K562 (cell line): ENCODE measurements at regions not wholly inside any gene's neighbourhood (a gene's known extent, or its start where the extent isn't known, plus 50 kb on each side); places are given as distances from the start of the nearest gene placed in this dataset.
A peak's percentile ranks its signal among the peaks of the same experiment; 100 is the strongest.

ENCODE experiments used
- ATAC-seq: fragments of 200-7000 bp; cut with Tn5 transposase; 3 replicates; pipeline ENCODE4 v1.9.1; 2020; ENCODE audit warnings: moderate library complexity
- BruUV-seq: library from RNA; stranded (reverse); fragments of 400-500 nt; replicated peaks from 2 replicates; lab custom pipeline; 2021; lab: Mats Ljungman, UMichigan
- CTCF ChIA-PET: fragments of 300-600 bp; formaldehyde crosslinking; extraction: SDS; loops from one replicate; lab custom pipeline; 2021; ENCODE audit warnings: low intra/inter-chr PET ratio; lab: Yijun Ruan, JAX
- POLR2A ChIA-PET: fragments of 300-600, 350-650 bp; sonication (Branson Sonifier 250); formaldehyde crosslinking; extraction: SDS; loops from one replicate; lab custom pipeline; 2021; ENCODE audit warnings: antibody characterized with exemption, inconsistent platforms; lab: Yijun Ruan, JAX
- DNase-seq, 4 experiments: peaks; one replicate each; pipeline versions ENCODE4 v3.0.0 to v3.0.0-alpha.2; 2011 to 2018; ENCODE audit warnings: low spot score in 3 of 4, mixed read lengths in 3 of 4; ENCODE audit errors: extremely low read depth in 1 of 4
- FAIRE-seq: peaks from 2 replicates; lab custom pipeline; 2011; peaks lifted over from hg19 to GRCh38; lab: Jason Lieb, UNC
- H2AFZ ChIP-seq: 2 replicates; pipeline ENCODE4 v1.6.0; 2011; ENCODE audit warnings: low read depth, low read length, control low read depth, inconsistent platforms
- H3K27ac ChIP-seq: fragments of 200-600 bp; 3 replicates; pipeline ENCODE4 v1.8.0; 2011; ENCODE audit warnings: low read depth, mild to moderate bottlenecking, control low read depth, inconsistent platforms, low read length, moderate library complexity, mixed read lengths; ENCODE audit errors: extremely low read depth
- H3K27me3 ChIP-seq, 2 experiments: fragments of 300-600 bp in 1 of 2; 2 replicates in 1 of 2; 3 replicates in 1 of 2; pipeline versions ENCODE4 v1.6.0 to v1.8.0; 2011; ENCODE audit warnings: inconsistent platforms in 2 of 2, low read length in 2 of 2, mild to moderate bottlenecking in 1 of 2, mixed read lengths in 1 of 2, moderate library complexity in 1 of 2; ENCODE audit not compliant: control insufficient read depth in 2 of 2, insufficient read depth in 2 of 2
- H3K36me3 ChIP-seq: fragments of 300-600 bp; 3 replicates; pipeline ENCODE4 v1.8.0; 2011; ENCODE audit warnings: mild to moderate bottlenecking, low read length, inconsistent platforms; ENCODE audit not compliant: control insufficient read depth, insufficient read depth
- H3K4me1 ChIP-seq, 2 experiments: fragments of 200-600 bp in 1 of 2; replicated peaks in 1 of 2; 2 replicates in 1 of 2; 3 replicates in 1 of 2; pipeline versions ENCODE4 v1.5.1 to v1.8.0; 2011; ENCODE audit warnings: inconsistent platforms in 2 of 2, low read length in 2 of 2, mild to moderate bottlenecking in 1 of 2, mixed read lengths in 1 of 2, moderate library complexity in 1 of 2; ENCODE audit not compliant: control insufficient read depth in 2 of 2, insufficient read depth in 2 of 2
- H3K4me2 ChIP-seq: 2 replicates; pipeline ENCODE4 v1.6.1; 2011; ENCODE audit warnings: low read length, control low read depth, inconsistent platforms, mixed read lengths; ENCODE audit not compliant: insufficient read depth
- H3K4me3 ChIP-seq: fragments of 200-600 bp; sonication (generic), shearing (Covaris generic); 2 replicates; pipeline ENCODE4 v1.5.1; 2016; ENCODE audit warnings: control low read depth, inconsistent platforms
- H3K79me2 ChIP-seq: fragments of 200-600 bp; 3 replicates; pipeline ENCODE4 v1.8.0; 2011; ENCODE audit warnings: low read length, inconsistent platforms; ENCODE audit not compliant: control insufficient read depth, insufficient read depth
- H3K9ac ChIP-seq, 2 experiments: 2 replicates each; pipeline versions ENCODE4 v1.6.0 to v1.6.1; 2011; ENCODE audit warnings: low read depth in 2 of 2, low read length in 2 of 2, control low read depth in 1 of 2, inconsistent platforms in 1 of 2, mild to moderate bottlenecking in 1 of 2, mixed read lengths in 1 of 2; ENCODE audit not compliant: insufficient read depth in 1 of 2
- H3K9me1 ChIP-seq: one replicate; pipeline ENCODE4 v1.6.0; 2011; ENCODE audit warnings: inconsistent platforms, mild to moderate bottlenecking, low read length, moderate library complexity; ENCODE audit not compliant: control insufficient read depth, insufficient read depth
- H3K9me3 ChIP-seq: replicated peaks from 2 replicates; pipeline ENCODE4 v1.5.1; 2011; ENCODE audit warnings: low read depth, low read length, inconsistent platforms; ENCODE audit not compliant: control insufficient read depth, insufficient read depth
- H4K20me1 ChIP-seq: replicated peaks from 2 replicates; pipeline ENCODE4 v1.6.1; 2011; ENCODE audit warnings: low read length, inconsistent platforms, mixed read lengths; ENCODE audit not compliant: control insufficient read depth, insufficient read depth
- BRCA1 ChIP-seq, 2 experiments: fragments of 450-650 bp in 1 of 2; sonication (generic) in 1 of 2; formaldehyde crosslinking in 1 of 2; IDR thresholded peaks; 2 replicates each; pipeline versions ENCODE4 v1.5.0 to v1.6.1; 2017 to 2020; ENCODE audit warnings: mild to moderate bottlenecking in 1 of 2, missing genetic modification reagents in 1 of 2
- BRD9 ChIP-seq: fragments of 450-650 bp; IDR thresholded peaks from 2 replicates; pipeline ENCODE4 v1.6.1; 2018; ENCODE audit warnings: low read depth; ENCODE audit not compliant: partially characterized antibody
- CEBPB ChIP-seq: fragments of 450-650 bp; IDR thresholded peaks from 2 replicates; pipeline ENCODE4 v1.6.1; 2016; ENCODE audit warnings: missing genetic modification characterization, missing compliant biosample characterization
- E4F1 ChIP-seq: fragments of 250-450 bp; sonication (Bioruptor Pico); IDR thresholded peaks from 2 replicates; pipeline ENCODE4 v1.5.0; 2021; ENCODE audit warnings: mild to moderate bottlenecking, borderline replicate concordance
- ELF1 ChIP-seq: fragments of 200-800 bp; sonication (Bioruptor generic); IDR thresholded peaks from 2 replicates; pipeline ENCODE4 v1.6.1; 2016; ENCODE audit warnings: missing genetic modification characterization, missing compliant biosample characterization
- FUS ChIP-seq: fragments of 200-400 bp; formaldehyde crosslinking; optimal IDR thresholded peaks from 2 replicates; pipeline ENCODE3; 2017; ENCODE audit warnings: low read depth, low read length
- ILF3 ChIP-seq: fragments of 450-650 bp; IDR thresholded peaks from 2 replicates; pipeline ENCODE4 v1.6.1; 2018; ENCODE audit warnings: antibody characterized with exemption, mild to moderate bottlenecking, moderate library complexity, borderline replicate concordance
- KLF13 ChIP-seq: fragments of 450-650 bp; IDR thresholded peaks from 2 replicates; pipeline ENCODE4 v1.6.1; 2016; ENCODE audit warnings: missing genetic modification characterization, low read depth, mild to moderate bottlenecking, missing compliant biosample characterization, moderate library complexity, borderline replicate concordance
- MXI1 ChIP-seq: IDR thresholded peaks from 2 replicates; pipeline ENCODE4 v1.6.1; 2011; ENCODE audit warnings: low read depth, mild to moderate bottlenecking, improper control_type of control experiment, low read length
- TAF9B ChIP-seq: fragments of 450-650 bp; IDR thresholded peaks from 2 replicates; pipeline ENCODE4 v1.6.1; 2018; ENCODE audit warnings: mild to moderate bottlenecking; ENCODE audit not compliant: partially characterized antibody
- THAP12 ChIP-seq: fragments of 250-450 bp; sonication (Bioruptor Pico); IDR thresholded peaks from 2 replicates; pipeline ENCODE4 v1.9.0; 2021; ENCODE audit warnings: mild to moderate bottlenecking, inconsistent platforms
- XRCC5 ChIP-seq: fragments of 200-400 bp; formaldehyde crosslinking; IDR thresholded peaks from 2 replicates; pipeline ENCODE4 v1.6.1; 2017; ENCODE audit warnings: low read depth, mild to moderate bottlenecking, low read length
- ZNF239 ChIP-seq: fragments of 250-450 bp; sonication (Bioruptor Pico); IDR thresholded peaks from 2 replicates; pipeline ENCODE4 v1.4.0; 2020; ENCODE audit warnings: mild to moderate bottlenecking
- ZNF41 ChIP-seq: fragments of 250-450 bp; sonication (Bioruptor Pico); conservative IDR thresholded peaks from 2 replicates; pipeline ENCODE4 v1.4.0; 2020; ENCODE audit warnings: mild to moderate bottlenecking
- ZNF507 ChIP-seq: conservative IDR thresholded peaks from 2 replicates; pipeline ENCODE4 v1.6.1; 2017; ENCODE audit warnings: missing genetic modification characterization, missing compliant biosample characterization
- WGBS: fragments of 100-300 bp; shearing (Covaris generic); methylation state at CpG from one replicate; pipeline ENCODE4 v1.1.6; 2016; ENCODE audit warnings: low coverage, mixed read lengths; ENCODE audit not compliant: insufficient coverage; ENCODE audit errors: missing lambda C conversion rate; 5-methylcytosine and 5-hydroxymethylcytosine counted together
- in situ Hi-C: fragments of 300-500 bp; cut with MboI; formaldehyde crosslinking; loops from 4 replicates; pipeline ENCODE4 v1.15.0; 2018; ENCODE audit warnings: inconsistent platforms, mixed read lengths
- intact Hi-C: fragments of 100-400 bp; cut with micrococcal nuclease; formaldehyde crosslinking; loops from 2 replicates; pipeline ENCODE4 v1.14.2; 2022
- TF ChIP-seq, protein P1 (sequence below): fragments of 450-650 bp; conservative IDR thresholded peaks from 2 replicates; pipeline ENCODE4 v1.6.1; 2016; ENCODE audit warnings: missing genetic modification characterization, low read depth, mild to moderate bottlenecking, missing compliant biosample characterization, moderate library complexity
- TF ChIP-seq, protein P2 (sequence below): fragments of 250-450 bp; sonication (Bioruptor Pico); IDR thresholded peaks from 2 replicates; pipeline ENCODE4 v1.4.0; 2020; ENCODE audit warnings: mild to moderate bottlenecking, moderate library complexity

DNA sequence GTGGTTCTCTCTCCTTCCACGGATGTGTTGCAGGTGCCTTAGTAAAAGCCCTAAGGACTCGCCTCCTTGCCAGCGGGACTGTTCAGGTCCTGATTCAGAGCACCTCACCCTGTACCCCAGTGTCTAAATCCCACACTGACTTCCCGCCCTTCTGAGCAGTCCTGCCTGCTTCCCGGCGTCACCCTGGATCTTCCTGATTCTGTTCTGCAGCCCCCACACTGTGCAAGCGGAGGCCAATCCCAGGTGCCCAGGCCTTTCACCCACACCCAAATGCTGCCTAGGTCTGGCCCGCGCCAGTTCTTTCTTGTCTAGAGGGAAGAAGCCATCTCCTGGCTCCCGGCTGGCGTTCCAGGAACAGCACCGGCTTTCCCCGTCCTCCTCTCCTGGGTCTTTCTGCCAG lies 95.9 kb upstream of the GALNT2 start:
- peaks cover 7 to 11% of the 10 kb centered on the region in 2 experiments; a peak in 4 of 5 replicates for H3K27me3 ChIP-seq
- FAIRE-seq (no peak), DNase-seq (no peak), ATAC-seq (no peak; the same call in 2 of the 3 replicates)
- no peaks in the 10 kb centered on the region for H3K36me3 ChIP-seq
- no TSS peak for BruUV-seq
- intact Hi-C loops (no loop called here), in situ Hi-C loops (no loop called here)
- H3K27ac ChIP-seq = no peak overlapping the region
- H3K9me1 ChIP-seq = no peaks in the 10 kb centered on the region
- WGBS = 11% methylated on average over 13 of the region's 13 CpGs
- peaks cover 3% of the 10 kb centered on the region in 2 experiments; a peak in 2 of 5 replicates for H3K4me1 ChIP-seq
- H2AFZ ChIP-seq = peak overlapping the region; percentile 32; the same call in 1 of the 2 replicates
- no peak overlapping the region for H3K4me2 ChIP-seq
- no peaks in the 10 kb centered on the region for H4K20me1 ChIP-seq
- no peaks in the 10 kb centered on the region for H3K9me3 ChIP-seq
- H3K4me3 ChIP-seq = no peak overlapping the region
- POLR2A ChIA-PET = no interaction called here
- no peaks in the 10 kb centered on the region for H3K79me2 ChIP-seq
- CTCF ChIA-PET = no interaction called here
- H3K9ac ChIP-seq = no peak overlapping the region
- no peak for TF ChIP-seq KLF13 (tag)
- no peak for TF ChIP-seq THAP12 (CRISPR knock-in tag)
- no peak for TF ChIP-seq FUS
- TF ChIP-seq ZNF507 = no peak
- no peak for TF ChIP-seq E4F1
- TF ChIP-seq BRCA1 (IDR thresholded peaks at IDR 0.05) = no peak
- no peak for TF ChIP-seq BRCA1 (CRISPR knock-in tag; IDR thresholded peaks at IDR 0.05)
- no peak for TF ChIP-seq ILF3
- TF ChIP-seq ZNF41 (CRISPR knock-in tag) = no peak
- no peak for TF ChIP-seq BRD9
- no peak for TF ChIP-seq TAF9B
- no peak for TF ChIP-seq CEBPB (tag)
- TF ChIP-seq, protein P1, sequence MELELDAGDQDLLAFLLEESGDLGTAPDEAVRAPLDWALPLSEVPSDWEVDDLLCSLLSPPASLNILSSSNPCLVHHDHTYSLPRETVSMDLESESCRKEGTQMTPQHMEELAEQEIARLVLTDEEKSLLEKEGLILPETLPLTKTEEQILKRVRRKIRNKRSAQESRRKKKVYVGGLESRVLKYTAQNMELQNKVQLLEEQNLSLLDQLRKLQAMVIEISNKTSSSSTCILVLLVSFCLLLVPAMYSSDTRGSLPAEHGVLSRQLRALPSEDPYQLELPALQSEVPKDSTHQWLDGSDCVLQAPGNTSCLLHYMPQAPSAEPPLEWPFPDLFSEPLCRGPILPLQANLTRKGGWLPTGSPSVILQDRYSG (tag) = no peak
- TF ChIP-seq, protein P2, sequence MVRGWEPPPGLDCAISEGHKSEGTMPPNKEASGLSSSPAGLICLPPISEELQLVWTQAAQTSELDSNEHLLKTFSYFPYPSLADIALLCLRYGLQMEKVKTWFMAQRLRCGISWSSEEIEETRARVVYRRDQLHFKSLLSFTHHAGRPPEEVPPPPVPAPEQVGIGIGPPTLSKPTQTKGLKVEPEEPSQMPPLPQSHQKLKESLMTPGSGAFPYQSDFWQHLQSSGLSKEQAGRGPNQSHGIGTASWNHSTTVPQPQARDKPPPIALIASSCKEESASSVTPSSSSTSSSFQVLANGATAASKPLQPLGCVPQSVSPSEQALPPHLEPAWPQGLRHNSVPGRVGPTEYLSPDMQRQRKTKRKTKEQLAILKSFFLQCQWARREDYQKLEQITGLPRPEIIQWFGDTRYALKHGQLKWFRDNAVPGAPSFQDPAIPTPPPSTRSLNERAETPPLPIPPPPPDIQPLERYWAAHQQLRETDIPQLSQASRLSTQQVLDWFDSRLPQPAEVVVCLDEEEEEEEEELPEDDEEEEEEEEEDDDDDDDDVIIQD = no peak
- no peak for TF ChIP-seq ELF1 (tag)
- TF ChIP-seq XRCC5 = no peak
- TF ChIP-seq MXI1 = no peak
- TF ChIP-seq ZNF239 (CRISPR knock-in tag) = no peak
